ENCODE measurements at regions not wholly inside any gene's neighbourhood (a gene's known extent, or its start where the extent isn't known, plus 50 kb on each side); places are given as distances from the start of the nearest gene placed in this dataset.

DNA sequence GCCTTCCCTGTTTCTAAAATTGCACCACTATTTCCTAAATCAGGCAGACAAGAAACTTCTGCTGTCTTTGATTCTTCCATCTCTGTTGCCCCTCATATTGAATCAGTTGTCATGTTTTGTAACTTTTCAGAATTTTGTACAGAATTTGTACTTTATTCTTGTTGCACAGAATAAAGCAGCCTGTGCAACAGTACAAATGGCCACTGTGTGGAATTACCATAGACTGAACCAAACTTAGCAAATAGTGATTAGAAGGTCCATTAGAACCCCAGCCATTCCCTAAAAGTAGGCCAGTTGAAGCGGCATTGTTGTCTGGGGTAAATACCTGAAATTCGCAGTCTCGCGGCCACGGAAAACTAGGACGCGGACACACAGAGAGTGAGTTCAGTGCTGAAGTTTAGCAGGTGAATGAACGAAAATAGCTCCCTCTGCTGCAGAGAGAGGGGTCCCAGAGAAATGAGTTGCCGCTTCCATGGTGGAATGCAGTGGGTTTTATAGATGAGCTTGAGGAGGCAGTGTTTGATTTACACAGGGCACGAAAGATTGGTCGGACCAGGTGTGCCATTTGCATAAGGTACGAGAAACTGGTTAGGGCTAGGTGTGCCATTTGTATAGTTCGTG lies 71.8 kb downstream of the C4orf33 start:
- DNase-seq (ENCODE audit: low read depth in 4 of 4, low spot score in 3 of 4) = peak in 2 of 4 donors; percentile 5

DNA sequence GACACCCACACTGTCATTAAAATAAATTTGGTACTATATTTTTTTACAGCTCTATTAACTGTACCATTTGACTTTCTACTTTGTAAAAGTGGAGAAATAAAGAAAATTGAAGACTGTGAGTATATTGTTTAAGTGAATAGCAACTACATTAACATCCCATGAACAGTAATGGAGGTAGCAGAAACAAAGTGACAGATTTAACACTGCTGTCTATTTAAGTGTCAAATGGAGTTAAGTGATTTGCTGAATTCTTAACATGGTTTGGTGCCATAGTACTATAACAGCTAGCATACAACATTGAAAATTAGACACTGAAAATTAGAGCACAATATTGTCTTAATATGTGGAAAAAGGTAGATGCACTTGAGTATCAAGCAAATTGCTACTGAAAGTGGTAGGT lies 76.2 kb downstream of the C4orf33 start:
- DNase-seq (ENCODE audit: low read depth in 4 of 4, low spot score in 3 of 4) = no peak

DNA sequence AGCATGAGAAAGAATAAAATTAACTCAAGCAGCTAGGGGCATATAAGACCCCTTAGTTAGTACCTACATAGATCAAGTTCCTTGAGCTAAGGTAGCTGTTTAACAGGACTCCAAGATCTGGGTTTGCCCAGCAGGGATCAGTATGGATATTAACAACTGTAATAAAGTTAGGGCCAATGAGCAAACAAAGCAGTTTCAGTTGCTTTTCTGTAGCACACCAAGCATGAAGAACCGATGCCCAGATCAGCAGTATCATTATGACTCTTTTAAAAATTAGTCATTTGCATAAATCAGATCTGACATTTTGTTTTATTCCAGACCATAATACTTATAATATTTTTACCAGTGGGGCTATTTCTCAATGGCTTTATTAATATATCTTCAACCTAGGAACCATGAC lies 80.9 kb downstream of the C4orf33 start:
- no peak for DNase-seq (ENCODE audit: low read depth in 4 of 4, low spot score in 3 of 4)

DNA sequence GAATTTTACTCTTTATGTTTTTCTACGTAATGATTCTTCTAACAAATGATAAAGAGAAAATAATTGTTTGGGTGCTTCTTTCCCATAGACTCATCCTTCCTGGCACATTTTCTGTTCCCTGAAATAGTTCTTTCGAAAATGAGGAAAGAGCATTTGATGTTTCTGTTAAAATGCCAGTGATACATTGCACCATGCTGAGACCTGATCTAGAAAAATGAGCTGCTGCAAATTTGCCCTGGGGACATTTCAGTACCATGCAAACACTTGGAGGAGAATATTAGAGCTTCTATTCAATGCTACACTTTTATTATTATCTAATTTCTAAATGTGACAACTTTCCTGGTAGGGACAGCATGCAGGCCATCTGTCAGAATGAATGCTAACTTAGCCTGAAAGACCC lies 83.3 kb downstream of the C4orf33 start:
- DNase-seq (ENCODE audit: low read depth in 4 of 4, low spot score in 3 of 4) = no peak

DNA sequence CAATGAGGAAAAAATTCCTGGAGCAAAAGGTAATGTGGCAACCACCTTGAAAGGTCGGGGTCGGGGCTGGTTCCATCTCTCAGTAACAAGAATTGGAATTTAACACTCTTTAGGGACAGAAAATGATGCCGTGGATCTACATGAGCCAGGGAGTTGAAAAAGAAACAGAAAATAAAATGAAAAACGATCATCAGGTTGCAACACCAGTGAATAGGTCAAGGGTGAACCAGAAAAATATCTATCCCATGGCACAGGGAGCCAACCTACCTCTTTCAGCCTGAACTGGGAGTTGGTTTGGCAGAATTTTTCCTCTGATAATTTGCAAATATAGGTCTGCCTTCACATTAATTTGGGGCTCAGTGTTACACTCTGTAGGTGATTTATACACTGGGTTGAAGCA lies 93.7 kb downstream of the C4orf33 start:
- no peak for DNase-seq (ENCODE audit: low read depth in 4 of 4, low spot score in 3 of 4)

DNA sequence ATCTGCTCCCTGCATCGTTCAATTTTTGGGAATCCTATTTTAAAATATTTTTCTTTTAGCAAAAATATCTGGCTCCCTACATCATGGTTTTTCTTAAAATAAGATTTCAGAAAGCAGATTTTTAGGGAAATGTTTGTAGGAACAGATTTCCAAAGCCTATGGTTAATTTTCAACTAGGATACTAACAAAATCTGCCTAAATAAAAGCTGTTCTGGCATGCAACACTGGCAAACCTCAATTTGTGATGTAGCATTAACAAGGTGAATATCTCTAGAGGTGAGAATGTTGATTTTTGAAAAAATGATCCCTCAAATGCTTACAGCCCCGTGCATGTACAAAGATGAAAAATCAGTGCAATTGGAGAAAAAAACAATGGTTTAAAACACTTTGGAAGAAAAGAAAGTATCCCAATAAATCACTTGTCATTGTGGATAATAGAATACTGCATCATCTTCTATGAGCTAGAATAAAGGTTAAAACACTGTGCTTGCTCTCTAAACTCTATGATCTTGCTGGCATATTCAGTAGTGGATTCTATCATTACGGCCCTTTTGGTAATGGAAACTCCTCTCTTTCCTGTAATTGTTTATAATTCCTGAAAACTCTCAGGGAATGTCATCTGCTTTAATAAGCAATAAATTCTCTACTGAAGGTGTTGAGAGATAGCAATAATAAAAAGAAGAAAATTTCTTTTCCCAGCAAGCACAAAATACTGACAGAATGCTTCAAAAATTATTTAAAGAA lies 97.6 kb downstream of the C4orf33 start:
- DNase-seq (ENCODE audit: low read depth in 4 of 4, low spot score in 3 of 4) = no peak

DNA sequence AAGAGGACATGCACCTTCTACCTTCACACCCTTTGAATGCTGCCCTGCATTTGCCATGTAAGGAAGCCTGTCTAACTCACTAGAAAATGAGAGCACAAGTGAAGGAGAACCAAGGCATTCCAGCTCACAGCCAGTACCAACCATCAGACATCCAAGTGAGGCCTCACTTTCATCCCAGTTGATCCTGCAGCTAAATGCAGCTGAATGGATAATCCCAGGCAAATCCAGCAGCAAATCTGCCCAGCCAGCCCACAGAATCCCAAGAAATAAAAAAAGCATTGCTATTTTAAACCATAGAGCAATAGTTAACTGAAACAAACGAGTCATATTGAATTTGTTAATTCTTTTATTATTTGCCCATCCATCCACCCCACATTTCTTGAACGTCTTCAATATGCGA lies 112.5 kb downstream of the C4orf33 start:
- no peak for DNase-seq (ENCODE audit: low read depth in 4 of 4, low spot score in 3 of 4)

DNA sequence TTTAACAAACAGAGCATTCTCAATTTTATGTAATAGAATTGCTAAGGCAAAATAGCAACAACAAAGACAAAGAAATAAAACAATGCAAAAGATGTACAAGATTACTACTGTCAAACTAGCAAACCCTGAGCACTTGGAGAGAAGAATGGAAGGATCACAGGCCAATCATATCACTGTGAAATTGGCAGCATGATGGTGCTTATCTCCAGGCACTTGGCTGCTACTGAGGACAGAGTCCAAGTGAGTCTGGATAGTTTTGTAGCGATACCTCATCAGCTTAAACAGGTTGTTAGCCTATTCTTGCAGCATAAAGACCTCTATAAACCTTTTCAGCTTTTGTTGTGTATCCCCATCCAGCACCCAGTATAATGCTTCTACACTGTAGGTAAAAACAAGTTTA lies 117.7 kb downstream of the C4orf33 start:
- no peak for DNase-seq (ENCODE audit: low read depth in 4 of 4, low spot score in 3 of 4)

DNA sequence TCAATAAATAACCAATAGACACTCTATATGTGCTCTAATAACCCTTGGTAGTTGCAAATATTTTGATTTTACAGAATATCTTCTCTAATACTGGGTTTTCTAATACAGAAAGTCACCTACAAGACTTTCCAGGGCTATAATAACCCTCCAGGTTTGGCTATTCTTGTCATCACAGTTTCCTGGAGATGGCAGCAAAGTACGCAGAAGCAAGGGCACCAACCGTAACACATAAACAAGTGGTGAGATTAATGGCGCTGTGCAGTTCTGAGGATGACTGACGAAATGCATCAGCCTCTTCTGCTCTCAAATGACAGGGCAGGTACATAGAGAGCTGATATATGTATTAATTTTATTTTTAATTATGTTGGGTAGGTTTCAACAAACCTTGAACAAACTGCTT lies 122.4 kb downstream of the C4orf33 start:
- no peak for DNase-seq (ENCODE audit: low read depth in 4 of 4, low spot score in 3 of 4)

DNA sequence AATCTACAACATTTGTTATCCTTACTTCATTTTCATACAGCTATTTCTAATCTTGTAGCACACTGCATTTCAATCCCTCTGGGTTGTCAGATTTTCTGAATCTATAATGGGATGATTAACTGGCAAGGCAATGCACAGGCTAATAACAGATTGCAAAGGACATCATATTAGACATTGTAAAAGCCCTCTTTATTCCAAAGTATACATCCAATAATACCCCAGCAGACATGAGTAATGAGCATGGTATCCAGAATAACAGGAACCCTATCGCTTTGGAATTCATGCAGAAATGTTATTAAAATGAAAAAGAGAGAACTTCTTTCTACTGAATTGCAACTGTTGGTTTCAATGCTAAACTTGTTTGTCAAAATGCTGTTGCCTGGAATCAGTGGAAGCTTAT lies 122.9 kb downstream of the C4orf33 start:
- no peak for DNase-seq (ENCODE audit: low read depth in 4 of 4, low spot score in 3 of 4)

DNA sequence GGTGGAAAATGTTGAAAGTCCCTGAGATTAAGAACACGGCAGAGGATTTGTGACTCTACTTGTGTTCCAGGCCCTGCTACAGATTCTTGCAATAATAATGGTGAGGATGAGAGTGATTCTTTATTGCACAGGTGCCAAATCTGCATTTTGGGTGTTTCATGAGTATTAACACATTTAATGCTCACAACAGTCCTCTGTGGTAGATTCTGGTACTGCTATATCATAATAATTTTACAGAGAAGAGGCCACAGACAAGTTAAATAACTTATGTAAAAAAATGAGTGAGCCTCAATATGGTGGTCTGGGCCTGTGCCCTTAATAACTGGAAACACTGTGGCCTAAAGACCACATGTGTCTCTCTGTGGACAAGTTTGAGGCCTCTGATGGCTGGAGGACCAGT lies 124.3 kb downstream of the C4orf33 start:
- DNase-seq (ENCODE audit: low read depth in 4 of 4, low spot score in 3 of 4) = no peak

DNA sequence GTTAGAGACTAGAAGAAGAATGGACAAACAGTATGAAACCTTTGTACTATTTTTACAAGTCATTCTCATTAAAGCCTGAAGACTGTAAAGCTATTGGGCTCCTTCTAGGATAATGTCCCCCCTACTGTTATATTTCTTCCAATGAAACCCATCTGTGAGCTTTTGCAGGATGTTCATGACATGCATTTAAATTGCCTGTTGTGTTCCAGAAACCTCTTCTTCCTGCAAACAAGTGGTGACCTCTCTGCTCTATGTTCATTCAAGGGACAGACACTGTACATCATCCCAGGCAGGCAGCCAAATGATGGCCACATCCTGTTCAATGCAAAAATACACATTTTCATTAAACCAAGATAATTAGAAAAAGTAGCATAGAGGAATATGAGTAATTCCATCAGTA lies 128.0 kb downstream of the C4orf33 start:
- DNase-seq (ENCODE audit: low read depth in 4 of 4, low spot score in 3 of 4) = no peak

DNA sequence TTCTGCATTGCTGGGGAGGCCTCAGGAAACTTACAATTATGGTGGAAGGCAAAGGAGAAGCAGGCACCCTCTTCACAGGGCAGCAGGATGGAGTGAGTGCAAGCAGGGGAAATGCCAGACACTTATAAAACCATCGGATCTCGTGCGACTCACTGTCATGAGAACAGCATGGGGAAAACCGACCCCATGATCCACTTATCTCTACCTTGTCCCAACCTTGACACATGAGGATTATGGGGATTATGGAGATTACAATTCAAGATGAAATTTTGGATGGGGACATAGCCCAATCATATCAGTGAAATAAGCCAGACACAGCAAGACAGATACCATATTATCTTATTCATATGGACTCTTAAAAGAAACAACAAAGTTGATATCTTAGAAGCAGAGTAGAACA lies 134.9 kb downstream of the C4orf33 start:
- no peak for DNase-seq (ENCODE audit: low read depth in 4 of 4, low spot score in 3 of 4)

DNA sequence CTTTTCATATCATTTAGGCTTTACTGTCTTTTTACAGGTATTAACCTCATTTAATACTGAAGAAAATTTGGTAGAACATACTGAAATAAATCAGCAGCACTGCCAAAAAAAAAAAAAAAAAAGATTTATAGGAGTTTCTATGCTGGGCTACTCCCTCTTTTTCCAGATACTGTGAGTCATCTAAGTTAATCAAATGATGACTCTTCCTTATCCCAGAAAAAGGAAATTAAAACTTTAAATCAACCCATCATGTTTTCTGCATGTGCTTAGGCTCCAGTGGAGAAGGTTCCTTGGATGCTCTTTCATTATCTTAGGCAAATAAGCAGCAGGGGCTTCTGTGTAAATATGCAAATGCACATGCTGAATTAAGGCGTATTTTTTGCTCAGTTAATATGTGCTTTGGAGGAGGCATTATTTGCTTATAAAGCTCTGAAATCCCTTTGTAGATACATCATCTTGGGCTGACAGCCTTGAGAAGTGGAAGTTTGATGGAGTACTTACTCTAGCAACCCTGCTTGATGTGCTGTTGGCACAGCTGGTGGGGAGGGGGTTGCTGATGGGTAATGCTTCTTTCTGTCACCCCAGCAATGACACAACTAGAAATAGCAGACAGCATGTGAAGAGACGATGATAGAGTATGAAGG lies 136.1 kb downstream of the C4orf33 start:
- no peak for DNase-seq (ENCODE audit: low read depth in 4 of 4, low spot score in 3 of 4)

DNA sequence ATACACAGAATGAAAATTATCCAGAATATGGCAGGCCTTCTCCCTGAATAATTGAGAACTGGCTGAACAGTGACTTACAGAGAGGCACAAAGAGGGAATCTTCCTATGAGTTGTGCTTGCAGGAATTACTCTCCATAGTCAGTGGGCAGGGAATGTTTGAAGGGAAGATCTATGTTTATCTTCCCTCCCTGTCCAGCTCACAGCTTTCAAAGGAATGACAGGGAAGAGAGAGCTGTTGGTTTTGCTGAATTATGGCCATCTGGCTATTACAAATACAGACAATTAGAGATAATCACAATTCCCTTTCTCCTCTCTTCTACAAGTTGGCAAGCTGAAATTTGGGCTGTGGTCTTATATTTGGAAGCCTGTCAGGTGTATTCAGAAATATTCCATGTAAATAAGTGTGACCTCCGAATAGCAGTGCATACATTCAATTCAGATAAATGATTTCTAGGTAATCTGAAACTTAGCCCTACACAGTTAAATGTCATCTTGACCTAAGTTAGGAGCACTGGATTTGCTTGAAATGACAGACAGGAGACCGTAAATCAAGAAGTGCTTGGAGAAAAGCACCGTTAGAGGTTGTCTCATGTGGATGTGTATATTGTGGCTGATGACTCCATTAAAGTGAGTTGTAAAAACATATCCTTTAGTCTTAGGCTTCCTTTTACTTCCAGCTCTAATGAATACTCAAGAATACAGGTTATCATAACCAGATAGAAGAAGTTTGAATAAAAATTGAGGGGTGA lies 136.8 kb downstream of the C4orf33 start:
- DNase-seq (ENCODE audit: low read depth in 4 of 4, low spot score in 3 of 4) = no peak

DNA sequence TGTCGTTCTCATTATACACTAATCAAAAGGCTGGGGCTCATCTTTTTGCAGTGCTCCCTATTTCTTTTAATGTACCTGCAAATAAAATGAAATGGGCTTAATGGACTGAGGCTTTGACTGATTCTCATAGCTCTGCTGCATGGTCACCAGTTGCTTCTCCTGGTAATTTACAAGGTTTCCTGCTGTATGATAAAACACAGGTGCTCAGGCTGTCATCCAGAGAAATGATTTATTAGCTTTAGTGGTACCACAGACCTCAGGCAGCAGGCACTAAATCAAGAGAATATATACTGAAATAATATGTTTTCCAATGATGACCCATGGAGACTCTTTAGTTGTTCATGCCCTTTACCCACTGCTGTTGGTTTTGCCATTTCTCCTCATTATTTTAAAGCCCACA lies 137.7 kb downstream of the C4orf33 start:
- DNase-seq (ENCODE audit: low read depth in 4 of 4, low spot score in 3 of 4) = no peak

DNA sequence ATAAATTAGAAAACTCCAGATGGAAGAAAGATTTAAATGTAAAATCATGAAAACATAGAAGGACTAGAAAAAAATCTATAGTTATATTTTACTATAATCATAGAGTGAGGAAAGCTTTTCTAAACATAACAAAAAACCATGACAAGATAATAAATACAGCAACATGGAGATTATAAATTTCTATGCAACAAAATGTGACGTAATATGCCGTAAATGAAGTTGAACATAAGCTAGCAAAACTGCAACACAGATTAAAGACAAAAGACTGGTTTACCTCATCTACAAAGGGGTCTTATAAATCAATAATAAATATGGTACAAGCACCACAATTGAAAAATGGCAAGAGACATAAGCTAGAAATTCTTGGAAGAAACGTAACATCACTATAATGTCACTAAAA lies 140.4 kb downstream of the C4orf33 start:
- DNase-seq (ENCODE audit: low read depth in 4 of 4, low spot score in 3 of 4) = no peak

DNA sequence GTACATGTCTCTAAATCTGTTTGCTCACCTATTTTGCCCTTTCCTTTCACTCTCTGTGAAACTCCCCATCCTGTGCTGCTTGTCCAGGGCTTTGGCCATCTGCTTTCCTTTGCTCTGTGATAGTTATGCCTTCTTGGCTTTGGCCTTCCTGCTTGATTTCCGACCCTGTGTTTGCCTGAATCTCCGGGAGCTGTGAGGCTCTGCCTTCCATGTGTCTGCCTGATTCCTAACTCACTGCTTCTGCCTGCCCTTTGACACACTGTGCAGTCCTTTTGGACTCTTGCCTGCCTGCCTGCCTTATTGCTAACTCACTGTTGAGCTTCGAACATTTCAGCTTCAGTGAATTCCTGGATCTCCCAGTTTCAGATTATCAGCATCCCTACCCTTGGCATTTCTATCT lies 143.1 kb downstream of the C4orf33 start:
- DNase-seq (ENCODE audit: low read depth in 4 of 4, low spot score in 3 of 4) = no peak

DNA sequence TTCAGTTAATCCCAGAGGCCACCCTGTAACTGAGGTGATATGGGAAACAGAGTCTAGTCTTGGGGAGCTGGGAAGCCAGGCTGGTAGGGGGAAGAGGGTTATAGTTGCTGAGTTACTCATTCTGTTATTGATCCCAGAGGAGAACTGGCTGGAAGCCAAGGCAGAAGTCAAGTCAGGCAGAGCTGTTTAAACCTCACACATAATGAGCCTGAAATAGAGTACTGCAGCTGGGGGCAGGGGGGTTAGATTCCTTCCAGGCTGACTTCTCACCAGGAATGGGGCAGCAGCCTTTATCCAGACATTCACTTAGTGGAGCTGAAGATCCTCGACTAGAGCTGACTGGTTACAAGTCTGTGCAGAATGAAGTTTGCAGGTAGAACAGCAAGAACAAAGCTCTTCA lies 144.9 kb downstream of the C4orf33 start:
- DNase-seq (ENCODE audit: low read depth in 4 of 4, low spot score in 3 of 4) = no peak

DNA sequence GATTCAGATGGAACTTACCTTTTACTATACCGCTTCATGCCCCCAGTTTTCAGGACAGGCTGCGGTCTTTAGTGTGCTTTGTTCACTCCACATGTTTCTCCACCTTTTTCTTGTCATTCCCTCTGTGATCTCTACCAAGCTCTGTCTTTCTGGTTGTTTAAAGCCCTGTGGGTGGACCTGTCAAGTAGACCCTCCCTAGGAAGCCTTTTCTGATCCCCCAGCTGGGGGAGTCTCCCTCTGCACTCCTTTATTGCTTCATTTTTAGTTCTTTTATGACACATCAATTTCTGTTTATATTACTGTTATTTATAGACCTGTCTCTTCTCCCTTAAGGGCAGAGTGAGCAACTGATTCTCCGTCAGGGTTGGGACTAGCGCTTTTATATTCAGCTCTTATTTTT lies 150.2 kb downstream of the C4orf33 start:
- no peak for DNase-seq (ENCODE audit: low read depth in 4 of 4, low spot score in 3 of 4)

DNA sequence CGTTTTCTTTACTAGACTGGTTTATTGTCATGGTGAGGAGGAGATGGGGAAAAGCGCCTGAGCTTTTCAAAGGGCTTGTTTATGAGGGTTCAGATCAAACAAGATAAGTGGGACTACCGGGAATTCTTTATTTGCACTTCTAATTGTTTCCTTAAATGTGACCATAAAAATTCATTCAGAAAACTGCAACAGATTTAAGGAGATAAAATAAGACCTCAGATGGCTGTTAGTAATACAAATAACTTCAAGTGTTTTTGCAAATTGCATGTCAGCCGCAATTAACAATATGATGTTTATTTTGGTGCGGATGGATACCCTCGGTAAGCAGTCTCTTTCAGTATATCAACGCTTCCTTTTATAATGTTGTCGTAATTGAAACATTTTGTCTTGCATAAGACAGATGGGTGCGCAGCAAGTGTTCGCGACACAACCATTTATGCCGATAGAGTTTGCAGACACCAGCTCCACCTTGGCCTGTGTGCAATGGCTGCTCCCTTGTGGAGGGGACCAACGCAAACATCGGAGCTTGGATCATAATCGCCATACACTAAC lies 151.0 kb downstream of the C4orf33 start:
- DNase-seq (ENCODE audit: low read depth in 4 of 4, low spot score in 3 of 4) = no peak
